ENCODE measurements at regions not wholly inside any gene's neighbourhood (a gene's known extent, or its start where the extent isn't known, plus 50 kb on each side); places are given as distances from the start of the nearest gene placed in this dataset.
A peak's percentile ranks its signal among the peaks of the same experiment; 100 is the strongest.

GRCh38 chr7:35533902-35534301, 161.0 kb downstream of the HERPUD2 start:
- DNase-seq: no peak

- DNase-seq: no peak
Measured at GRCh38 chr7:35530124-35531109, 164.5 kb downstream of the HERPUD2 start.

GRCh38 chr7:35529713-35530112, 165.2 kb downstream of the HERPUD2 start:
- DNase-seq: no peak

- no peak for DNase-seq
Measured at GRCh38 chr7:35528381-35528977, 166.5 kb downstream of the HERPUD2 start.

GRCh38 chr7:35526645-35527044, 168.3 kb downstream of the HERPUD2 start:
- no peak for DNase-seq

GRCh38 chr7:35524112-35524804, 170.7 kb downstream of the HERPUD2 start:
- DNase-seq: no peak

GRCh38 chr7:35523292-35523691, 171.6 kb downstream of the HERPUD2 start:
- DNase-seq: no peak

- DNase-seq: no peak
Measured at GRCh38 chr7:35522697-35523096, 172.2 kb downstream of the HERPUD2 start.

- no peak for DNase-seq
Measured at GRCh38 chr7:35521941-35522340, 173.0 kb downstream of the HERPUD2 start.

- no peak for DNase-seq
Measured at GRCh38 chr7:35520810-35521625, 173.9 kb downstream of the HERPUD2 start.

- DNase-seq: peak; percentile 53
Measured at GRCh38 chr7:35519971-35520809, 174.7 kb downstream of the HERPUD2 start.

- no peak for DNase-seq
Measured at GRCh38 chr7:35518767-35519166, 176.2 kb downstream of the HERPUD2 start.

GRCh38 chr7:35516498-35516897, 178.4 kb downstream of the HERPUD2 start:
- no peak for DNase-seq

GRCh38 chr7:35513828-35514227, 181.1 kb downstream of the HERPUD2 start:
- no peak for DNase-seq

- DNase-seq: no peak
Measured at GRCh38 chr7:35513195-35513594, 181.7 kb downstream of the HERPUD2 start.

- no peak for DNase-seq
Measured at GRCh38 chr7:35512716-35513115, 182.2 kb downstream of the HERPUD2 start.

- no peak for DNase-seq
Measured at GRCh38 chr7:35508623-35509400, 186.1 kb downstream of the HERPUD2 start.

GRCh38 chr7:35505066-35505465, 189.9 kb downstream of the HERPUD2 start:
- DNase-seq: no peak

- DNase-seq: no peak
Measured at GRCh38 chr7:35504365-35504764, 190.6 kb downstream of the HERPUD2 start.

GRCh38 chr7:35501681-35502080, 193.3 kb downstream of the HERPUD2 start:
- DNase-seq: no peak

GRCh38 chr7:35499226-35499625, 195.7 kb downstream of the HERPUD2 start:
- DNase-seq: no peak

All from CD4-positive, alpha-beta T cell treated with Interleukin-12 subunit alpha and Interleukin-12 subunit beta, for 1 hour (primary cell).